ENCODE measurements at regions not wholly inside any gene's neighbourhood (a gene's known extent, or its start where the extent isn't known, plus 50 kb on each side); places are given as distances from the start of the nearest gene placed in this dataset.

DNA sequence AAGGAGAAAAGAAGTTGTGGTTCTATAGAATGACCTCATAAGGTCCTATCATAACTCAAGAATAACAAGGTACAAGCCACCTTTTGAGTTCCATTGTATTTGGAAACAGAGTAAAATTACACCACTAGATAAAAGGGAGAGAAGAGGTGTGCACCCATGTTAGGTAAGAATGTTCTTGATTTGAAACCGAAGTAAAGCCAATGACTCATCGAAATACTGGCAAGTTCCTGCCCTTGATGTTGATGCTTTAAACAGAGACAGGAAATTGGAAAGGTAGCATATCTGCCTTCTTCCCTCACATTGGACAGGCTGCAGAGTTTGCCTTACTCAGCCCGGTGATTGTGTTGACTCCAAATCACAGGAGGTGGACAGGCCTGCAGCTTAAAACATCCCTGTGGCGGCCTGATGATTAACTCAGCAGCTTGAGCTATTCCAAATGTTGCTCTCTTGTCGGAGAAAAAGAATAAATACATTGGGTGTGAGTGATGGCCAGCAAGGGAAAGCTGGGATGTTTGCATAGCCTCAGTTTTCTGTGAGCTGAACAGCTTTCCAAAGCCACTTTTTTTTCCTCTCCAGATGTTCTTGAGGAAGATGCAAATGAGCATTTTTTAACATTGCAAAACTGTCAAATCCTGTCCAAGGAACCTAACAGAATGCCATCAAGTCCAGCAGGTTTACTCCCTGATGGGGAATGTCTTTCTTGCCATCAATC, 321.1 kb downstream of the NKX6-1 start:
- H4K91ac ChIP-seq (ENCODE audit: insufficient read depth, low read depth, low read length) = no peak overlapping the region
- TF ChIP-seq RFX5 (IDR thresholded peaks at IDR 0.05; ENCODE audit: low read depth, low read length) (no peak), NFE2L2 (IDR thresholded peaks at IDR 0.05; ENCODE audit: low read depth, low read length) (no peak), FOS (IDR thresholded peaks at IDR 0.05; ENCODE audit: low read depth, low read length) (no peak), RAD21 (IDR thresholded peaks at IDR 0.05; ENCODE audit: low read length) (no peak), MAZ (IDR thresholded peaks at IDR 0.05; ENCODE audit: borderline replicate concordance, low read depth, low read length) (no peak), CEBPB (IDR thresholded peaks at IDR 0.05; ENCODE audit: low read depth, low read length) (no peak), MAFK (IDR thresholded peaks at IDR 0.05; ENCODE audit: low read depth, low read length) (no peak), USF2 (IDR thresholded peaks at IDR 0.05; ENCODE audit: low read depth, low read length) (no peak), CTCF (conservative IDR thresholded peaks at IDR 0.05; ENCODE audit: low read depth, low read length) (no peak), CHD1 (IDR thresholded peaks at IDR 0.05; ENCODE audit: low read depth, low read length) (no peak), SMC3 (IDR thresholded peaks at IDR 0.05; ENCODE audit: low read depth, low read length) (no peak), POLR2A (IDR thresholded peaks at IDR 0.05; ENCODE audit: low read depth, low read length) (no peak), RCOR1 (IDR thresholded peaks at IDR 0.05; ENCODE audit: insufficient replicate concordance, low read length) (no peak)
- TF ChIP-seq, protein P1, sequence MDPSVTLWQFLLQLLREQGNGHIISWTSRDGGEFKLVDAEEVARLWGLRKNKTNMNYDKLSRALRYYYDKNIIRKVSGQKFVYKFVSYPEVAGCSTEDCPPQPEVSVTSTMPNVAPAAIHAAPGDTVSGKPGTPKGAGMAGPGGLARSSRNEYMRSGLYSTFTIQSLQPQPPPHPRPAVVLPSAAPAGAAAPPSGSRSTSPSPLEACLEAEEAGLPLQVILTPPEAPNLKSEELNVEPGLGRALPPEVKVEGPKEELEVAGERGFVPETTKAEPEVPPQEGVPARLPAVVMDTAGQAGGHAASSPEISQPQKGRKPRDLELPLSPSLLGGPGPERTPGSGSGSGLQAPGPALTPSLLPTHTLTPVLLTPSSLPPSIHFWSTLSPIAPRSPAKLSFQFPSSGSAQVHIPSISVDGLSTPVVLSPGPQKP (IDR thresholded peaks at IDR 0.05; ENCODE audit: borderline replicate concordance, low read depth, low read length) = no peak
- no peak overlapping the region for H2AK5ac ChIP-seq (ENCODE audit: low read depth, low read length)
- H2BK15ac ChIP-seq (ENCODE audit: low read depth, low read length) = no peak overlapping the region
- no peaks in the 10 kb centered on the region for H3K79me1 ChIP-seq (ENCODE audit: low read depth in 1 of 2, low read length in 2 of 2)
- H4K20me1 ChIP-seq (ENCODE audit: insufficient read depth, low read length) = no peaks in the 10 kb centered on the region; the same call in 1 of the 2 replicates
- CTCF ChIA-PET = no interaction called here
- intact Hi-C loops (cut with micrococcal nuclease) (no loop called here), dilution Hi-C loops (cut with HindIII; ENCODE audit: low sequenced_read_pairs, unreplicated experiment) (no loop called here), in situ Hi-C loops (cut with MboI; ENCODE audit: low sequenced_read_pairs) (no loop called here)
- H3K14ac ChIP-seq (replicated peaks; ENCODE audit: low read depth, low read length) = no peak overlapping the region
- no peaks in the 10 kb centered on the region for H3K9me3 ChIP-seq (ENCODE audit: control insufficient read depth, insufficient read depth, low read length)
- no peak overlapping the region for H2AK9ac ChIP-seq (replicated peaks; ENCODE audit: low read depth, low read length, poor library complexity)
- H3K56ac ChIP-seq (ENCODE audit: extremely low read depth, insufficient read depth, low read length) = no peak overlapping the region
- H3K4me1 ChIP-seq (ENCODE audit: control insufficient read depth, insufficient read depth, low read length) = no peaks in the 10 kb centered on the region
- no CpG with 5 or more reads among the region's 5 CpGs for WGBS, 2 experiments (ENCODE audit: extremely low coverage in 2 of 2, insufficient read length in 1 of 2)
- no peak overlapping the region for H4K5ac ChIP-seq (ENCODE audit: low read depth, low read length)
- no peaks in the 10 kb centered on the region for H3K27me3 ChIP-seq (ENCODE audit: control insufficient read depth, insufficient read depth, low read length)
- no peak overlapping the region for H3K18ac ChIP-seq (ENCODE audit: low read depth, low read length)
- no peak for ATAC-seq (ENCODE audit: low read depth)
- H2BK120ac ChIP-seq (ENCODE audit: low read depth, low read length) = no peak overlapping the region
- no peaks in the 10 kb centered on the region for H3K9me1 ChIP-seq (ENCODE audit: insufficient read depth, low read length)
- no peak overlapping the region for H3K4ac ChIP-seq (ENCODE audit: low read depth, low read length)
- no peaks in the 10 kb centered on the region for H3K36me3 ChIP-seq (ENCODE audit: control insufficient read depth, insufficient read depth, low read length)
- no peak overlapping the region for H4K8ac ChIP-seq (ENCODE audit: low read depth in 2 of 2, low read length in 2 of 2)
- DNase-seq = no peak
- H3K4me3 ChIP-seq (ENCODE audit: insufficient read depth, low read depth, low read length) = no peak overlapping the region
- H3K4me2 ChIP-seq (ENCODE audit: low read depth, low read length) = no peak overlapping the region
- no peak overlapping the region for H2BK20ac ChIP-seq (ENCODE audit: low read depth, low read length)
- no peak overlapping the region for H2AFZ ChIP-seq (replicated peaks; ENCODE audit: low read length, poor library complexity)
- H3K9ac ChIP-seq (ENCODE audit: low read depth, low read length) = no peak overlapping the region
- H3K27ac ChIP-seq (ENCODE audit: insufficient read depth, low read length) = no peak overlapping the region
- POLR2A ChIA-PET (ENCODE audit: unreplicated experiment) = no interaction called here
- BruUV-seq (replicated peaks) = no TSS peak
- H3K23ac ChIP-seq (ENCODE audit: low read depth, low read length) = no peak overlapping the region
- H2BK5ac ChIP-seq (ENCODE audit: low read depth, low read length, poor library complexity, severe bottlenecking) = no peak overlapping the region

All from IMR-90 (cell line).